Adrenal gland (tissue), 9 donors: ENCODE measurements at regions not wholly inside any gene's neighbourhood (a gene's known extent, or its start where the extent isn't known, plus 50 kb on each side); places are given as distances from the start of the nearest gene placed in this dataset.
A peak's percentile ranks its signal among the peaks of the same experiment; 100 is the strongest.

Experiments used
- DNase-seq, 7 donors: peaks; one replicate each; pipeline ENCODE4 v3.0.0-alpha.2; 2019 to 2020
- H3K27ac ChIP-seq, 5 donors: fragments of 200-600 bp; sonication (generic) in 4 of 5; 1 replicate in 3 of 5; 2 replicates in 2 of 5; pipeline versions ENCODE4 v1.5.1 to v1.8.0; 2016 to 2020; ENCODE audit warnings: mild to moderate bottlenecking in 1 of 5
- H3K27me3 ChIP-seq: fragments of 200-600 bp; 2 replicates; pipeline ENCODE4 v1.8.0; 2021
- H3K36me3 ChIP-seq, 2 donors: fragments of 200-600 bp; replicated peaks in 1 of 2; 1 replicate in 1 of 2; 2 replicates in 1 of 2; pipeline versions ENCODE4 v1.5.1 to v1.8.0; 2018 to 2022
- H3K4me1 ChIP-seq, 2 donors: fragments of 200-600 bp; replicated peaks in 1 of 2; 1 replicate in 1 of 2; 2 replicates in 1 of 2; pipeline versions ENCODE4 v1.5.1 to v1.8.0; 2018 to 2021
- H3K4me3 ChIP-seq, 4 donors: fragments of 200-600 bp; sonication (generic) in 3 of 4; one replicate each; pipeline ENCODE4 v1.5.1; 2016 to 2018
- H3K9me3 ChIP-seq, 3 donors: fragments of 200-600 bp; sonication (generic) in 1 of 3; replicated peaks in 1 of 3; 1 replicate in 2 of 3; 2 replicates in 1 of 3; pipeline versions ENCODE4 v1.5.1 to v1.8.0; 2016 to 2021
- POLR2A ChIP-seq, 2 donors: fragments of 450-650 bp; IDR thresholded peaks; one replicate each; pipeline ENCODE4 v1.6.1; 2017; ENCODE audit warnings: antibody characterized with exemption in 2 of 2, mild to moderate bottlenecking in 2 of 2, moderate library complexity in 1 of 2
- WGBS, 4 donors: extraction: QIAGEN DNeasy Blood & Tissue Kit in 2 of 4; methylation state at CpG; one replicate each; pipeline versions ENCODE4 v1.1.5 to v1.1.7; 2013 to 2017; 5-methylcytosine and 5-hydroxymethylcytosine counted together
- intact Hi-C, 2 donors: fragments of 100-400 bp; cut with DNase I; formaldehyde crosslinking; loops; one replicate each; pipeline versions ENCODE4 v1.14.1 to v1.15.0; 2022 to 2023
- TF ChIP-seq, protein P1 (sequence below), 6 experiments: fragments of 450-650 bp in 4 of 6; fragments of 200-600 bp in 2 of 6; sonication (generic) in 1 of 6; IDR thresholded peaks; 1 replicate in 5 of 6; 2 replicates in 1 of 6; pipeline versions ENCODE4 v1.5.1 to v1.8.0; 2016 to 2021; ENCODE audit warnings: antibody characterized with exemption in 6 of 6, mild to moderate bottlenecking in 2 of 6, moderate library complexity in 1 of 6
- donor health status: healthy with polysubstance abuse.
- donor health status: Bipolar disorder and iron deficiency.
- donor health status: DM: yes; HTN: yes; CAD: no.
- donor health status: DM: no; HTN: no; CAD: no.
- donor health status: DM: no; HTN: no; CAD: no.

DNA sequence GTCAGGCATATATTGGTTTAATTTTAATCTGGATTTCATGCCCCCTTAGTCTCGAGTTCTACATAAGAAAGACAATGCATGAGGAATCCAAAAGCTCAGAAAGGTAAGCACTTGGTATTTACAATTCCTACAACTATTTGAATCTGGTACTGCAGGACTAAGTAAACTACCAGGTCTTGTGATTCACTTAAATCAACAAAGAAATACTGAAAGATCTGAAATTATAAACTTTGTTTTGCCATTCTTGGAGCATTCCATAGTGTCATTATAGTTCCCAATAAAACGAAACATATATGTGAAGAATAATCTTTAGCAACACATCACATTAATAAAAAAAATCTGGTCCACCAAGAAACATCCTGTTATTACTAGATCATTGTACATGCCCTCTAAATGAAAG, 482.3 kb downstream of the ANKRD50 start:
- Histone ChIP-seq H3K27me3 (no peaks in the 10 kb centered on the region), H3K4me1 (no peaks in the 10 kb centered on the region), H3K36me3 (no peaks in the 10 kb centered on the region), H3K9me3 (no peaks in the 10 kb centered on the region), H3K27ac (no peak overlapping the region), H3K4me3 (no peak overlapping the region)
- 49 to 65% (median 58%) methylated on average over 2 of the region's 2 CpGs for WGBS, 4 donors
- no peak for TF ChIP-seq POLR2A (IDR thresholded peaks at IDR 0.05)
- TF ChIP-seq, protein P1, sequence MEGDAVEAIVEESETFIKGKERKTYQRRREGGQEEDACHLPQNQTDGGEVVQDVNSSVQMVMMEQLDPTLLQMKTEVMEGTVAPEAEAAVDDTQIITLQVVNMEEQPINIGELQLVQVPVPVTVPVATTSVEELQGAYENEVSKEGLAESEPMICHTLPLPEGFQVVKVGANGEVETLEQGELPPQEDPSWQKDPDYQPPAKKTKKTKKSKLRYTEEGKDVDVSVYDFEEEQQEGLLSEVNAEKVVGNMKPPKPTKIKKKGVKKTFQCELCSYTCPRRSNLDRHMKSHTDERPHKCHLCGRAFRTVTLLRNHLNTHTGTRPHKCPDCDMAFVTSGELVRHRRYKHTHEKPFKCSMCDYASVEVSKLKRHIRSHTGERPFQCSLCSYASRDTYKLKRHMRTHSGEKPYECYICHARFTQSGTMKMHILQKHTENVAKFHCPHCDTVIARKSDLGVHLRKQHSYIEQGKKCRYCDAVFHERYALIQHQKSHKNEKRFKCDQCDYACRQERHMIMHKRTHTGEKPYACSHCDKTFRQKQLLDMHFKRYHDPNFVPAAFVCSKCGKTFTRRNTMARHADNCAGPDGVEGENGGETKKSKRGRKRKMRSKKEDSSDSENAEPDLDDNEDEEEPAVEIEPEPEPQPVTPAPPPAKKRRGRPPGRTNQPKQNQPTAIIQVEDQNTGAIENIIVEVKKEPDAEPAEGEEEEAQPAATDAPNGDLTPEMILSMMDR (IDR thresholded peaks at IDR 0.05) = no peak
- DNase-seq = no peak
- intact Hi-C loops = no loop called here

DNA sequence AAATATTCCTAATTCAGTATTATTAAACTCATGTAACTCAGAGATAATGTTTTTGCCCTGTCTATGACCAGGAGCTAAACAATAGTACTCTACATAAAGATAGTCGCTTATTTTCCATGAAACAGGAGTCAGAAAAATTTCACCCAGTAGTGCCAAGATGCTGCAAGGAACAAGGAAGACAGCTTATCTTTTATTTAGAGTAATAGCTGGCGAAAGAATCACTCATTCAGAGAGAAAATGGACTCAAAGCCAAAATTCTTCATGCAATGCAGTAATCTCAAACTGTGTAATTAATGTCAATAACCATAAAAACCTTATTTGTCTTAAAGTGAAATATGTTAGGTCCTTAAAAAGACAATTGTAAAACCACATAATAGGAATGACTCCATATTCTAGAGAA, 477.8 kb downstream of the ANKRD50 start:
- TF ChIP-seq, protein P1 (IDR thresholded peaks at IDR 0.05) = no peak
- TF ChIP-seq POLR2A (IDR thresholded peaks at IDR 0.05) = no peak
- Histone ChIP-seq H3K36me3 (no peaks in the 10 kb centered on the region), H3K27ac (no peak overlapping the region), H3K4me1 (no peaks in the 10 kb centered on the region), H3K27me3 (no peaks in the 10 kb centered on the region), H3K9me3 (no peaks in the 10 kb centered on the region), H3K4me3 (no peak overlapping the region)
- intact Hi-C loops = no loop called here
- WGBS, 4 donors = 51 to 57% (median 55%) methylated on average over 2 of the region's 2 CpGs
- no peak for DNase-seq

DNA sequence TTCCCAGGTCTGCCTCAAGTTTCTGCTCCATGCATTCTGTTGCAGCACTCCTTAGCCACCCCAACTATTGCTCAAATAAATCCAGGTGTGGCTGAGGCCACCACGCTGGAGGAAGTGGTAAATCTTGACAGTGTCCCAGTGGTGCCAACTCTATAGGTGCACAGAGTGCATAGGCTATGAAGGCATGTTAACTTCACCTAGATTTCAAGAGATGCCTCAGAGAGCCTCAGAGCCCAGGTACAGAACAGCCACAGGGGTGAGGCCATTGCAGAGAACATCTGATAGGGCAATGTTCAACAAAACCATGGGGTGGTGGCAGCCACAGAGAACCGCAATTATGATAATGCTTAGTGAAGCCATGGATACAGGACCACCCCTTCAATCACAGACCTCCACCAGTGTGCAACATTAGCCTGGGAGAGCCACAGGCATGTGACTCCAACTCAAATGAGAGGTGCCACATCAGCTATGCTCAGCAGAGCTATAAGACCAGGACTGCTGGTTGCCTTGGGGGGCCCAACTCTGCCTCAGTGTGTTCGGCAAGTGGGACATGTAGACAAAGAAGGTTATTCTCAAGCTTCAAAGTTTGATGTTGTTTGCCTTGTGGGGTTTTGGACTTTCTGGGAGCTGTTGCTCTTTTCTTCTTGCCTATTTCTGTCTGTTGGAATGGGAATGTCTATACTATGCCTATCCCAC, 468.7 kb downstream of the ANKRD50 start:
- TF ChIP-seq, protein P1 (IDR thresholded peaks at IDR 0.05) = no peak
- no peak for TF ChIP-seq POLR2A (IDR thresholded peaks at IDR 0.05)

DNA sequence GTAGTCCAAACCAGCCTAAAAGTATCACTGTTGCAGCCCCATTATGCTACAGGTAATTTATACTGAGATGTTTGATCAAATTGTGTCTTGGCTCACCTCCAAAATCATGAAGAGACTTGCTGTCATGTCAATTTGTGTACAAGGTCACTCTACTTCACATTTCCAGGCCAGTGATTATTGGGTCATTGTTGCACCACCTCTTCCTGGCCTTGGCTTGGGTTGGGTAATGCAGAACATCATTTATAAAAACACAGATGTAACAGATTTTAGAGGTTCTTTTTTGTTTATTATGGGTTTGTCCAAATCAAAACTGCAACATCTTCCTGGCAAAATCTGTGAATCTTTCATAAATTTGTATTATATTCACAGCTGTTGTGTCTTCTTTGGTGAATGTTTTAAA, 459.5 kb downstream of the ANKRD50 start:
- intact Hi-C loops = no loop called here
- H3K27me3 ChIP-seq = no peaks in the 10 kb centered on the region

More for the DNA sequence above, 468.7 kb downstream of the ANKRD50 start:
- no peaks in the 10 kb centered on the region for H3K27me3 ChIP-seq
- H3K4me3 ChIP-seq = no peak overlapping the region
- no peaks in the 10 kb centered on the region for H3K4me1 ChIP-seq
- no peaks in the 10 kb centered on the region for H3K9me3 ChIP-seq
- H3K36me3 ChIP-seq = no peaks in the 10 kb centered on the region
- intact Hi-C loops = no loop called here
- WGBS, 4 donors = 60 to 89% (median 80%) methylated on average over 2 to 3 of the region's 3 CpGs
- H3K27ac ChIP-seq = no peak overlapping the region
- no peak for DNase-seq

More for the DNA sequence above, 459.5 kb downstream of the ANKRD50 start:
- no peaks in the 10 kb centered on the region for H3K4me1 ChIP-seq
- H3K27ac ChIP-seq = no peak overlapping the region
- TF ChIP-seq, protein P1 (IDR thresholded peaks at IDR 0.05) = no peak
- TF ChIP-seq POLR2A (IDR thresholded peaks at IDR 0.05) = no peak
- H3K4me3 ChIP-seq = no peak overlapping the region
- no peaks in the 10 kb centered on the region for H3K36me3 ChIP-seq
- peak in 1 of 7 donors; percentile 4 for DNase-seq
- peaks cover 0 to 3% (median 0%) of the 10 kb centered on the region in 3 donors for H3K9me3 ChIP-seq
